NK-92 treated with Interleukin-12 subunit alpha and Interleukin-12 subunit beta, amount 100 ng/mL, for 24 hours (cell line): ENCODE measurements at regions not wholly inside any gene's neighbourhood (a gene's known extent, or its start where the extent isn't known, plus 50 kb on each side); places are given as distances from the start of the nearest gene placed in this dataset.
A peak's percentile ranks its signal among the peaks of the same experiment; 100 is the strongest.

Source experiments
- DNase-seq: peaks from one replicate; lab custom pipeline; 2025; lab: John Stamatoyannopoulos, UW

DNA sequence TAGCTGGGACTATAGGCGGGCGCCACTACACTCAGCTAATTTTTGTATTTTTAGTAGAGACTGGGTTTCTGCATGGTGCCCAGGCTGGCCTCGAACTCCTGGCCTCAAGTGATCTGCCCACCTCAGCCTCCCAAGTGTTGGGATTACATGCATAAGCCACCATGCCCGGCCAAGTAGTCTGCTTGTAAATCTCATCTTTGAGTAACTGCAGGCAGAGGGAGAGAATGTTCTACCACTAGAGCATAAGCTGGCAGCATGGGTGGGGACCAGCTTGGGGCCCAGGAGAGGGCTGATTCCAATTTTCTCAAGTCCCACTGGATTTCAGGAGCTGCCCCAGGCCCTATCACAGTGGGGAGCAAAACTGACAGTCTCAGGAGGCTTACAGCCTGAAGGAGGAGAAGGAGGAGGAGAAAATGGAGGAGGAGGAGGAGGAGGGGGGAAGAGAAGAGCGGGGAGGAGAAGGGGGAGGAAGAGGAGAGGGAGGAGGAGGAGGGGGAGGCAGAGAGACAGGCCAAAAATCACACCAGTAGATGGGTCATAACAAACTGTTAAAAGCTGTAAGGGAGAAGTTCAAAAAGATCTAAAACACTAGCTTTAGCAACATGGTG lies 229.1 kb upstream of the IGF1R start:
- DNase-seq = no peak

DNA sequence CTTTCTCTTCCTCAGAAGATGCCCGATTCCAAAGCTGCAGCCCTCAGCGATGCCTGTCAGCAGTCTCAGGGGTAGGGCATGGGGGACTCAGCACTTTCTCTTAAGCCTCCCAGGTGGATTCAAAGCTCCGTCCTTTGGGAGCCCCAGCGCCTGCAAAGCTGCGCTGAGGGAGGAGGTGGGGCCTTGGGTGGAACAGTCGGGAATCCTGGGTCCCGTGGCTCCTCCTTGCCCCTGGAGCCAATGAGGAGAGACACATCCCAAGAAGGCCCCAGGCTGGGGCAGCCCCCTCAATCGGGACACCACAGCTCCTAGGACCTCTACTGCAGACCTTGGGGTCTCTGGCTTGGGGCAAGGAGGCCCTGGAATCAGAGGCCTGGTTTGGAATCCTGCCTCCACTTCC lies 227.5 kb upstream of the IGF1R start:
- DNase-seq = no peak

GRCh38 chr15:98421419-98422129 lies 226.8 kb upstream of the IGF1R start:
- DNase-seq = peak; percentile 50

DNA sequence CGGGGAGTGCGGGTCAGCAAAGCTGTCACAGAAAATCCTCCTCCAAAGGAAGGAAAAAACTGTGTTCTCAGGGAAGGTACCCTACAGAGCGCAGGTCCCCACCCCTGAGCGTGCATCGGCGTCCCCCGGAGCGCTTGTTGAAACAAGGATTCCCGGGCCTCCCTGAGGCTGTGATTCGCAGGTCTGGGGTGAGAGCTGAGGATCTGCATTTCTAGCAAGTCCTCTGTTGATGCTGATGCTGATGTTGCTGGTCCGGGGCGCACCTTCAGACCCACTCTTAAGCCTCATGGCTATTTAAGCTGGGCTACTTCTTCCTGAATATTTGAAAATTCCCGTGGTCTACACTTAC lies 226.2 kb upstream of the IGF1R start:
- no peak for DNase-seq

- no peak for DNase-seq
Observed at GRCh38 chr15:98425173-98425572, 223.2 kb upstream of the IGF1R start.

DNA sequence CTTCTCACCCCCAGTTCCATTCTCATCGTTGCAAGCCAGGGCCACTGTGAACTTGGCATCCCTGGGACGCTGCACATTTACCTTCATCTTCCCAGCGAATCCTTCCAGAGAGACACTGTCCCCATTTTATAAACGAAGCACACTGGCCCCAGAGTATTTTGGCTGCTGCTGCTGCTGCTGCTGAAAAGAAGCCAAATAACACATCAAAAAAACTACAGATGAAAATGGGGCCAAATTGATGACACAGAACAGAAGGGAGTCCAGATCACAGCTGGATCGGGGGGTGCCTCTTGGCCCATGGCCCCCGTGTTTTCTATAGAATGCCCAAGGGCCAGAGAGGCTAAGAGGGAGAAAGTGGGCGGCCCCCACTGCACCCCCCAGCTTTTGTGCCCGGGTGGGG lies 221.0 kb upstream of the IGF1R start:
- DNase-seq = no peak

DNA sequence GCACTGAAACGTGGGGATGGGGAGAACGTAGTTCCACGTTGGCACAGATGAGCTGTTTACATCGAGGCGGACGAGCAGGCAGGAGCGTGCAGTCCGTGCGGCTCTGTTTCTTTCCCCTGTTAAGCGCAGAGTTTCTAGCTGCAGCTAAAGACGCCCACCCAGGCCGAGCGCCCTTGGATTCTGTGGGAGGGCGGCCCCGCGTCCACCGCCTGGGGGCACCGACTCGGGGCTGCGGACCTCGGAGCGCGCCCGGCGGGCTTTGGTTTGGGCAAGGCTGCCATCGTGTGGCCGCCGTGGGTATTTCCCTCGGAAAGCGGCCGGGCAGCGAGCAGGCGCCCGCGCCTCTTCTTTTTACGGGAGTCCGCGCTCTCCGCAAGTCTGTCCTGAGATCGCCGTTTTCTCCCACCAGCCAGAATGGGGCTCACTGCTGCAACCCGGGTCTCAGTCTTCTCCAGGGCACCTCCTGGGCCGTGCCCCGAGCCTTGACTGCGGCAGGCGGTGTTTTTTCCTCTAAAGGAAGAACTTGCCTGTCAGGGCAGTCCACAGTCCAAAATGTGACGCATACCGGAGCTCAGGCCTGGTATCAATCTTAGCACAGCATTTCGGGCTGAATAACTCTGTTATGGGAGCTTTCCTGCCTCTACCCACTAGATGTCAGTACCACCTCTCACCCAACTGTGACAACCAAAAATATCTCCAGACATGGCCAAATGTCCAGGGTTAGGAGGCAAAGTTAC lies 219.9 kb upstream of the IGF1R start:
- no peak for DNase-seq

DNA sequence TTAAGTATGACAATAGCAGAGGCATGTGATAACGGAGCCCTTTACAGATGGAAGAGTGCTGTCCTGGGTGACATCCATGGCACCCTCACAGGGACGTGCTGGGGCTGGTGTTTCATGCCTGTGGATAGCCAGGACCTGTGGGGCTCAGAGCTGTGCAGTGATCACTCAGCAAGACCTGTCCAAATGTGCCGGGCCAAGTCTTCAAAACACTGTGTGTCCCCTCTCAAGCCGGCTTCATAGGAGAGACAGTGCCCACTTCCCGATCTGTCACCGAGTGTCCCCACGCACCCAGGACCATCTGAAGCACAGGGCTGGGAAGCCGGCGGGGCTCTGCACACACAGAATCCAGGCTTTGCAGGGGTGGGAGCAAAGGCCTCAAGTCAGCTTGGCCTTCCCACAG lies 217.2 kb upstream of the IGF1R start:
- no peak for DNase-seq

DNA sequence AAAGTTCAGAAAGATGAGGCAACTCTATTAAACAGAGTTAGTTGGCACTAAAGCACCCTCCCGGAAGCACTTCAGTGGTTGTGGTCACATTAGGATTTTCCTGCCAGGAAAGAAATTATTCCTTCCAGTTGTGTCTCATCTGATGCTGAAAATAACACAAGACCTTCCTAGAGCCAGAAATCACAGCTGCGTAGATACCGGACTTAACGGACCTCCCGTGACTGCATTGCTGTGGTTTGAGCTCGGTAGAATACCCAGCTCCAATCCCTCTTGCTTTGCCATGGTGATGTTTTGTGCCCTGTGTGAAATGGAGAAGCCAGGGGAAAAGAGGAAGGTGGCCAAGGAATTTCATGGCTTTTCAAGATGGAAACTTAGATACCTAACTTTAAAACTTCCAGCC lies 215.0 kb upstream of the IGF1R start:
- DNase-seq = no peak

GRCh38 chr15:98433856-98434255 lies 214.5 kb upstream of the IGF1R start:
- DNase-seq = no peak

DNA sequence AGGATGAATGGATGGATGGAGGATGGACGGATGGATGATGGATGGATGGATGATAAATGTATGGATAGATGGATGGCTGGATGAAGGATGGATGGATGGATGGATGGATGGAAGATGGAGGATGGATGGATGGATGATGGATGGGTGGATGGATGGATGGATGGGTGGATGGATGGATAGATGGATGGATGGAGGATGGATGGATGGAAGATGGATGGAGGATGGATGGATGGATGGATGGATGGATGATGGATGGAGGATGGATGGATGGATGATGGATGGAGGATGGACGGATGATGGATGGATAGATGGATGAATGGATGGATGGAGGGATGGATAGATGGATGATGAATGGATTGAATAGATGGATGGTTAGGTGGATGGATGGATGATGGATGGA lies 210.6 kb upstream of the IGF1R start:
- DNase-seq = no peak

DNA sequence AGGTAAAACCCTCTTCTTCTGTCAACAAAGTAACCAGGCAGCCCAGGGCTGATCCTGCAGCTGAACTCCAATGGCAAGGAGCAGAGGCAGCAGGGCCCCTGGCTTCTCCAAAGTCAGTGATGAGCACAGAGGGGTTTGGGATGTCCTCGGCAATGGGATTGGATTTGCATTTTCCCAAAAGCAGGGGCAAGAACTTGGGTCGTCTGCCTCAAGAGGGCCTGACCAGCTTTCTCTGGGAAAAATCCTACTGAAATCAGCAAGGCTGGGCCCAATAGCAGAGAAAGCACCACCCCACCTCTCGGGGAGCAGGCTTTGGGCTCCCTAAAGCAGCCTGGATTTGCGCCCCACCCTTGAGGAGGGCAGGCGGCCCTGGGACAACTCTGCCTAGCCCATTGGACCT lies 210.0 kb upstream of the IGF1R start:
- DNase-seq = no peak

DNA sequence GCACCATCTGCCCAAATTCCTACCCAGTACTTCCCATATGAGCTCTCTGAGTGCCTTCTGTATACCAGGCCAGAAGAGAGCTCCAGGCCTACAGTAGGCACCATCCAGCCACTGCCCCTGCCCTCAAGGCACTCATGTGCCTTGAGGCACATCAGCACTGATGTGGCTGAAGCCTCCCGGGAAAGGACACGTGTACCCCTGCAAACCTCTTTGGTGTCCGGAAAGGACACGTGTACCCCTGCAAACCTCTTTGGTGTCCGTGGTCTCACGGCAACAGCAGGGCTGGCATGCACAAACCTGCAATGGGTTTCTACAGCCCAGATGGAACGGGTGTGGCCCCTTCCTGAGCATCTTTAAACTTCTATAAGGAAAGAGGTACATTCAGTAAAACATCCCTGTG lies 209.4 kb upstream of the IGF1R start:
- DNase-seq = no peak

DNA sequence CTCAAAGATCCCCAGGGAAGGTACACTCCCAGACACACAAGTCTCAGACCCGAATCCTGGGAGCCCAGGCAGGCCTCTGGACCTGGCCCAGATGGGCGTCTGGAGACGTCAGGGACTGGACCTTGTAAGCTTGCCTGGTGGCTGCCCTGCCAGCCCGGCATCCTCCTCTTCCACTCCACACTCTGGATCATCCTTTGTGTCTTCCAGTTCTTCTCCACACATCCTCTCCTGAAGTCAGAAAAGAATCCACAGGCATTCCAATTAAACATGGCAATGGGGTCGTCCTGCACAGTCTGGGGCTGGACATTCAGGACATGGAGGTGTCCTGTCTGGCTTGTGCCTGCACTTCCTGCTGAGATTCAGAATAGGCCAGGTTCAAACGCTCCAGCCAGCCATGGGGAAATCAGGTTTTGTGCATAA lies 208.8 kb upstream of the IGF1R start:
- DNase-seq = no peak

GRCh38 chr15:98440917-98441316 lies 207.4 kb upstream of the IGF1R start:
- no peak for DNase-seq

GRCh38 chr15:98441599-98441998 lies 206.7 kb upstream of the IGF1R start:
- no peak for DNase-seq

DNA sequence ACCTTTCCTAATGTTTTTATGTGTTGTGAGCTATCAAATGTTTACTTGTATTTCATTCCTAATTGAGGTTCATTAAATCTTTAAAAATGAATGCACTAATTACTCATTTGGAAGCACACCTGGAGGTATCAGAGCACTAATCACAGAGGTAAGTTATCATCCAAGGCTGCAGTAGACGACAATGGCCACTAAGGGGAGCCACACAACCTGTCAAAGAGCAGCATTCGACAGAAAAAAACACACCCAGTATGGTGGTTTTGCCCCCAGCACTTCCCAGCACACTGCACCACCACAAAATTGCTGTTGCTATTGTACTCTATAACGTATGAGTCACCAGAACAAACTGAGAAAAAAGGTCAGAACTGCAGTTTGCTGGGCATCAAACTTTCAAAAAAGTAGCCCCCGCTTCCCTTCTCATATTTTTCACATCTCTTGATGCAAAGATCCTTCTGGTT lies 205.9 kb upstream of the IGF1R start:
- peak; percentile 75 for DNase-seq

DNA sequence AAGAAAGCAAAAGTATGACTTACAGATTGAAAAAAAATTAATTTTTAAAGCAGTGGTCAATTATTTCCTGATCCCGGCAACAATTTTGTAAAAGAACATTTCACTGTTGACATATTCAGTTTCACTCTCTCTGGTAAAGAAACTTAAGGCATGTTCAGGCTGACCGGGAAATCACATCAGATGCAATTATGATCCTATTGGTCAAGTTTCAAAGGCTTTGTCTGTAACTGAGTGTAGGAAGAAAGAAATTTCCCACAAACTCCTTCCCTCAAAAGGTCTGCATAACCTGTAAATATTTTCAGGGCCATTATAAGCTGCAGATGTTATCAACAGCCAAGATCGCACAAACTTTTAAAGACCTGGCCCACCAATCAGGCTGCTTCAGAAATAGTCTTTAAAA lies 205.4 kb upstream of the IGF1R start:
- no peak for DNase-seq

DNA sequence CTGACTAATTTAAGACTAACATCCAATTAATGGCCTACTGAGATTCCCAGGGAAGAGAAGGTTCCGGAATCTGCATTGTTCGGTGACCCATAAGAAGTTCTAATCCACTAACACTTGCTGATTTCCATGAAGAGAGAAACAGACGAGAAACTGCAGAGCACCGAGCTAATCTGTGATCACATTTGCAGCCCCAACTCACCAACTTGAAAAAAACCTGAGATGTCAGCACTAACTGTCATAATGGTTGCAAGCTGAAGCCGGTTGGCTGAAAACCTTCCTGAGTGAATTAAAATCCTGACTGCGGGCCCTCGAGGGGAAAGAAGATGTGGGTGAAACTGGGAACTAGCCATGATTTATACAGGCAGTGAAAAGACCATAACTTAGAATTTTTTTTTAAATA lies 204.8 kb upstream of the IGF1R start:
- no peak for DNase-seq

DNA sequence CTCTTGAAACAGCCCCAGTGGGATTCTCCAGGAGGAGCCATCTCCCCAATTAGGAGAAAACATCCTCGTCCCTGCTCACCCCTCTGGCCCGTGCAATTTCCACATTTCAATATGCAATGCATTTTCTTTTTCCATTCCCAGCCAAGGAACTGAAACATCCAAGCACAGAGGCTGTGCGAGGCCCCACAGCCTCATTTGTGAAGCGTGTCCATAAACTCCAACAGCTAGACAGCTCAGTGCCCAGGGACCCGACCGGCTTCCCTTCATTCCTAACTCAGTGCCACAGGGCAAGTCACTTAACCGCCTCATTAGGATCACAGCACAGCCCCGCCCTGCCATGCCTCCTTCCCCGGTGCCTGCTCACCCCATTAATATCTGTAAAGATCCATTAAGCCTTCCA lies 204.2 kb upstream of the IGF1R start:
- no peak for DNase-seq

- no peak for DNase-seq
Observed at GRCh38 chr15:98445315-98445714, 203.0 kb upstream of the IGF1R start.

GRCh38 chr15:98446083-98446482 lies 202.3 kb upstream of the IGF1R start:
- no peak for DNase-seq

DNA sequence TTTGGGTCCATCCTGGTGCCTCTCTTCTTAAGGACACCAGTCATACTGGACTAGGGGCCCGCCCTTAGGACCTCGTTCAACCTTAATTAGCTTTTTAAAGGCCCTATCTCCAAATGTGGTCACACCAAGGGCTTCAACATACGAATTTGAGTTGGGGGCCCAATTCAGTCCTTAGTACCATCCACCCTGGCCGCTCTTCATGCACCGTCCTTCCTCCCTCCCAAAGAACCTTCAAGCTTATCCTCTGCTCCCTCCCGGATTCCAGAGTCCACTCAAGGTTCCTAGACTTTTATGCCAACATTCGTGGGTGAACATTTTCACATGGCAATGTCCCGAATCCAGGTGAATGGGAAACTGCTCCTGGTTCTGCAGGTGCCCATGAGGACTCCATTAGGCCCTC lies 201.3 kb upstream of the IGF1R start:
- no peak for DNase-seq

DNA sequence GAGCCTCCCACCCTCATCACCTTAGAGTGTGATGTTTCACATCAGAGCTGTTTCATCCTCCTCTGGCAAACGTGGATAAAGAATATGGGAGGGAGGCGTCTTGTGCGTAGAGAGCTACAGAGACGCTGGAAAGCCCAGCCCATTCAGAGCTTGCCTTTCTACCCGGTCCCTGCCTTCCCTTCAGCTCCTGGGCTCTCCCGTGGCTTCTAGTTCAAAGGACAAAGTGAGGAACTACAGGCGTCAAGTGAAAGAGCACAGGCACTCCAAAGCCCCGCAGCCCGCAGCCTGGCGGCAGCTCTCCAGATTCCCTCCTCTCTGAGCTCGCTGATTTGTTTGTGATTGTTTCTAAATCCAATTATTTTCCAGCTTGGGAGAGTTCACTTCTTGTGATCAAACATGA lies 197.1 kb upstream of the IGF1R start:
- no peak for DNase-seq
